Fibroblast of lung (primary cell): ENCODE measurements at regions not wholly inside any gene's neighbourhood (a gene's known extent, or its start where the extent isn't known, plus 50 kb on each side); places are given as distances from the start of the nearest gene placed in this dataset.

Source experiments
- DNase-seq, 2 donors: peaks; one replicate each; pipeline versions ENCODE4 v3.0.0 to v3.0.0-alpha.2; 2010; ENCODE audit warnings: low read depth in 2 of 2
- H2AFZ ChIP-seq: 2 replicates; pipeline ENCODE4 v1.5.1; 2012; ENCODE audit warnings: low read length, control low read depth, inconsistent platforms
- H3K27ac ChIP-seq: 2 replicates; pipeline ENCODE4 v1.5.1; 2011; ENCODE audit warnings: low read length, control low read depth; ENCODE audit not compliant: insufficient read depth
- H3K27me3 ChIP-seq: 2 replicates; pipeline ENCODE4 v1.5.1; 2011; ENCODE audit warnings: mild to moderate bottlenecking, low read length; ENCODE audit not compliant: control insufficient read depth, insufficient read depth
- H3K36me3 ChIP-seq: 2 replicates; pipeline ENCODE4 v1.5.1; 2011; ENCODE audit warnings: low read length; ENCODE audit not compliant: control insufficient read depth, insufficient read depth
- H3K4me1 ChIP-seq: 2 replicates; pipeline ENCODE4 v1.5.1; 2011; ENCODE audit warnings: low read length; ENCODE audit not compliant: control insufficient read depth, insufficient read depth; ENCODE audit errors: extremely low read depth
- H3K4me2 ChIP-seq: 2 replicates; pipeline ENCODE4 v1.5.1; 2011; ENCODE audit warnings: low read length, control low read depth; ENCODE audit not compliant: insufficient read depth; ENCODE audit errors: extremely low read depth
- H3K4me3 ChIP-seq, 4 experiments: fragments of 200-600 bp in 1 of 4; sonication (generic) in 1 of 4; replicated peaks in 1 of 4; 2 replicates each; pipeline ENCODE4 v1.5.1; 2011 to 2016; ENCODE audit warnings: low read length in 4 of 4, low read depth in 3 of 4, mild to moderate bottlenecking in 3 of 4, control low read depth in 2 of 4, inconsistent platforms in 1 of 4, mixed read lengths in 1 of 4; ENCODE audit not compliant: insufficient read depth in 1 of 4; ENCODE audit errors: control extremely low read depth in 1 of 4
- H3K79me2 ChIP-seq: 2 replicates; pipeline ENCODE4 v1.5.1; 2012; ENCODE audit warnings: mild to moderate bottlenecking, low read length, inconsistent platforms; ENCODE audit not compliant: control insufficient read depth, insufficient read depth
- H3K9ac ChIP-seq: 2 replicates; pipeline ENCODE4 v1.5.1; 2011; ENCODE audit warnings: mild to moderate bottlenecking, low read length, control low read depth; ENCODE audit not compliant: insufficient read depth
- H3K9me3 ChIP-seq: 2 replicates; pipeline ENCODE4 v1.5.1; 2012; ENCODE audit warnings: low read depth, low read length; ENCODE audit not compliant: control insufficient read depth, insufficient read depth
- H4K20me1 ChIP-seq: 2 replicates; pipeline ENCODE4 v1.5.1; 2011; ENCODE audit warnings: low read length; ENCODE audit not compliant: control insufficient read depth, insufficient read depth; ENCODE audit errors: extremely low read depth
- EZH2 ChIP-seq: IDR thresholded peaks from 2 replicates; pipeline ENCODE4 v1.5.1; 2012; ENCODE audit warnings: low read length, control low read depth, mild to moderate bottlenecking; ENCODE audit errors: missing control alignments
- TF ChIP-seq, protein P1 (sequence below), 2 donors: IDR thresholded peaks in 1 of 2; conservative IDR thresholded peaks in 1 of 2; 1 replicate in 1 of 2; 2 replicates in 1 of 2; pipeline ENCODE4 v1.5.1; 2011 to 2012; ENCODE audit warnings: low read length in 2 of 2, control low read depth in 1 of 2, inconsistent platforms in 1 of 2, low read depth in 1 of 2, mild to moderate bottlenecking in 1 of 2

- peaks cover 7% of the 10 kb centered on the region for H3K4me1 ChIP-seq
- peak overlapping the region; percentile 33 for H3K4me2 ChIP-seq
- H3K36me3 ChIP-seq, result no peaks in the 10 kb centered on the region
- no peak overlapping the region for H3K9ac ChIP-seq
- no peaks in the 10 kb centered on the region for H4K20me1 ChIP-seq
- DNase-seq, result peak; percentile 95
- H3K27ac ChIP-seq, result peak overlapping the region; percentile 72
- peak overlapping the region; percentile 34 for H2AFZ ChIP-seq
- no peaks in the 10 kb centered on the region for H3K27me3 ChIP-seq
- H3K4me3 ChIP-seq, result peak overlapping the region in 1 of 4 experiments; percentile 27
- H3K9me3 ChIP-seq, result no peaks in the 10 kb centered on the region
- no peaks in the 10 kb centered on the region for H3K79me2 ChIP-seq
- TF ChIP-seq, protein P1, sequence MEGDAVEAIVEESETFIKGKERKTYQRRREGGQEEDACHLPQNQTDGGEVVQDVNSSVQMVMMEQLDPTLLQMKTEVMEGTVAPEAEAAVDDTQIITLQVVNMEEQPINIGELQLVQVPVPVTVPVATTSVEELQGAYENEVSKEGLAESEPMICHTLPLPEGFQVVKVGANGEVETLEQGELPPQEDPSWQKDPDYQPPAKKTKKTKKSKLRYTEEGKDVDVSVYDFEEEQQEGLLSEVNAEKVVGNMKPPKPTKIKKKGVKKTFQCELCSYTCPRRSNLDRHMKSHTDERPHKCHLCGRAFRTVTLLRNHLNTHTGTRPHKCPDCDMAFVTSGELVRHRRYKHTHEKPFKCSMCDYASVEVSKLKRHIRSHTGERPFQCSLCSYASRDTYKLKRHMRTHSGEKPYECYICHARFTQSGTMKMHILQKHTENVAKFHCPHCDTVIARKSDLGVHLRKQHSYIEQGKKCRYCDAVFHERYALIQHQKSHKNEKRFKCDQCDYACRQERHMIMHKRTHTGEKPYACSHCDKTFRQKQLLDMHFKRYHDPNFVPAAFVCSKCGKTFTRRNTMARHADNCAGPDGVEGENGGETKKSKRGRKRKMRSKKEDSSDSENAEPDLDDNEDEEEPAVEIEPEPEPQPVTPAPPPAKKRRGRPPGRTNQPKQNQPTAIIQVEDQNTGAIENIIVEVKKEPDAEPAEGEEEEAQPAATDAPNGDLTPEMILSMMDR (conservative IDR thresholded peaks at IDR 0.05 in 1 of 2, IDR thresholded peaks at IDR 0.05 in 1 of 2; ENCODE audit: low read depth in 1 of 2, low read length in 2 of 2), result no peak
- TF ChIP-seq EZH2, result no peak
Observed at GRCh38 chr13:47480121-47480520, 521.0 kb downstream of the SUCLA2 start.

DNA sequence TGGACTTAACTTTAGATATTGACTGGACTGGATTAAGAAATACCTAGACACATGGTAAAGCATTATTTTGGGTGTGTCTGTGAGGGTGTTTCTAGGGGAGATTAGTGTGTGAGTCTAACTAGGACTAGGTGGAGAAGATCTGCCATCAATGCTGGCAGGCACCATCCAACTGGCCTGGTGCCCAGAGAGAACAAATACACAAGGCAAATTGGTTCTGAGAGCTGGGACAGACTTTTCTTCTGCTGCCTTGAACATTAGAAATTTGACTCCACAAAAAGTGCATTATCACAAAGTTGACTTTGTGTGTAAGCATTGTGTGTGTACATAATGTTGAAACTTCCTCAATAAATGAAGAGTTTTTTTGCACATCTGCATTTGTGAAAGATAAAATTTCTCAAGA lies 522.1 kb downstream of the SUCLA2 start:
- H3K9ac ChIP-seq, result no peak overlapping the region
- no peak overlapping the region for H3K4me2 ChIP-seq
- TF ChIP-seq, protein P1 (conservative IDR thresholded peaks at IDR 0.05 in 1 of 2, IDR thresholded peaks at IDR 0.05 in 1 of 2; ENCODE audit: low read depth in 1 of 2, low read length in 2 of 2), result no peak
- no peak for TF ChIP-seq EZH2
- no peaks in the 10 kb centered on the region for H3K36me3 ChIP-seq
- no peak overlapping the region for H3K27ac ChIP-seq
- no peak overlapping the region for H2AFZ ChIP-seq
- no peaks in the 10 kb centered on the region for H4K20me1 ChIP-seq
- peak in 1 of 2 donors; percentile 48 for DNase-seq
- H3K4me3 ChIP-seq, result no peak overlapping the region
- no peaks in the 10 kb centered on the region for H3K79me2 ChIP-seq
- no peaks in the 10 kb centered on the region for H3K9me3 ChIP-seq
- H3K4me1 ChIP-seq, result peaks cover 4% of the 10 kb centered on the region
- H3K27me3 ChIP-seq, result no peaks in the 10 kb centered on the region

DNA sequence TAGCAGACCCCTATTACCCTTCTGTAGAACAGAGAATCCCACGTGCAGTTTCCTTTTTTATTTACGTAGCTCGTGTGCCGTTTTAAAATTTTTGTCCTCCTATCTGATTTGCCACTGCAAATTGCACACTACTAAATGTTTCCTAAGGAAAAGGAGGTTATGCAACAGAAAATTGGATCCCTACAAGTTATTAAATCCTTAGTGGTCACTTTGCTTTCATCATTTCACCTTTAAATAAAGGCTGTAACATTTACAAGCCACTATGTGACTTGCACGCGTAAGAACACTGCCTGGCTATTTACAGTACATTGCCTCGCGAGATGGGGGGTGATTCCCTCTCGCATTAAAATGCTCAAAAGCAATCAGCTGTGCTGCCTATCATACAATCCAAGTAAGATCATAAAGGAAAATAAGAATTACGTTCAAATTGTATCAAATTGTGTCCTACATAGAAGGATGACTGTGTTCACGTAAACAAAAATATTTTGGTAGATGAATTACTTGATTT lies 525.6 kb downstream of the SUCLA2 start:
- H3K4me2 ChIP-seq, result no peak overlapping the region
- H3K36me3 ChIP-seq, result no peaks in the 10 kb centered on the region
- TF ChIP-seq EZH2, result no peak
- TF ChIP-seq, protein P1 (conservative IDR thresholded peaks at IDR 0.05 in 1 of 2, IDR thresholded peaks at IDR 0.05 in 1 of 2; ENCODE audit: low read depth in 1 of 2, low read length in 2 of 2), result no peak
- H3K4me3 ChIP-seq, result no peak overlapping the region
- no peaks in the 10 kb centered on the region for H3K27me3 ChIP-seq
- no peaks in the 10 kb centered on the region for H3K9me3 ChIP-seq
- H4K20me1 ChIP-seq, result no peaks in the 10 kb centered on the region
- no peak overlapping the region for H3K9ac ChIP-seq
- H2AFZ ChIP-seq, result no peak overlapping the region
- H3K27ac ChIP-seq, result no peak overlapping the region
- peaks cover 4% of the 10 kb centered on the region for H3K4me1 ChIP-seq
- no peaks in the 10 kb centered on the region for H3K79me2 ChIP-seq
- DNase-seq, result no peak
